GM12892 (cell line): ENCODE measurements at regions not wholly inside any gene's neighbourhood (a gene's known extent, or its start where the extent isn't known, plus 50 kb on each side); places are given as distances from the start of the nearest gene placed in this dataset.

ENCODE experiments used
- POLR2A ChIP-seq: IDR thresholded peaks from 2 replicates; pipeline ENCODE4 v1.6.1; 2011; ENCODE audit warnings: low read depth, low read length, control low read depth
- POLR2AphosphoS5 ChIP-seq: IDR thresholded peaks from 2 replicates; pipeline ENCODE4 v1.6.1; 2011; ENCODE audit warnings: low read depth, low read length, control low read depth
- TAF1 ChIP-seq: IDR thresholded peaks from 2 replicates; pipeline ENCODE4 v1.6.1; 2011; ENCODE audit warnings: low read depth, mild to moderate bottlenecking, control low read depth, low read length, borderline replicate concordance

DNA sequence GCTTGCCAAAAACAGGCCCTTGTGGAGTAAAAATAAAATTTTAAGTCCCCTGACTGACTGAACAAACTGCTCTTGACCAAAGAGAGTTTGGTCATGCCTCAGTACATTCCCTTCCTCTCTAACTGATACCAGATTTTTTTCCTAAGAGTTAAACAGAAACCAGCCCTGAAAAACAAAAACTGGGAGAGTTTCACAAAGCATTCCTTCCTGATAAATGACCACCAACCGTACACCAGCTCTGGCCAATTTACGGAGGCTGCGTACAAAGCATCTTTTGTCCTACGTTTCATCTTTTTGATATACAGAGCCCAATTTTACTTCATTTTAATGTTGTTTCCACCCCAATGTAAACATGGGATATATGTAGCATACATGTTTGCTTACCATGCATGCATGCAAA, 477.4 kb upstream of the HTR1E start:
- TF ChIP-seq TAF1 (no peak), POLR2AphosphoS5 (no peak), POLR2A (no peak)
